Caki2 (cell line): ENCODE measurements at regions not wholly inside any gene's neighbourhood (a gene's known extent, or its start where the extent isn't known, plus 50 kb on each side); places are given as distances from the start of the nearest gene placed in this dataset.
"Not testable (repeated sequence)": the region's sequence is repeated elsewhere in the genome, so short reads cannot be mapped to it uniquely, and the experiment has no call there.

Experiments
- DNase-seq: peaks from one replicate; pipeline ENCODE4 v3.0.0-alpha.2; 2015; ENCODE audit warnings: low read depth
- in situ Hi-C: cut with HindIII; loops from 2 replicates; pipeline ENCODE4 v1.10.0; 2016; ENCODE audit warnings: low sequenced_read_pairs, low pct_unique_long_range_greater_than_20kb, mixed read lengths

DNA sequence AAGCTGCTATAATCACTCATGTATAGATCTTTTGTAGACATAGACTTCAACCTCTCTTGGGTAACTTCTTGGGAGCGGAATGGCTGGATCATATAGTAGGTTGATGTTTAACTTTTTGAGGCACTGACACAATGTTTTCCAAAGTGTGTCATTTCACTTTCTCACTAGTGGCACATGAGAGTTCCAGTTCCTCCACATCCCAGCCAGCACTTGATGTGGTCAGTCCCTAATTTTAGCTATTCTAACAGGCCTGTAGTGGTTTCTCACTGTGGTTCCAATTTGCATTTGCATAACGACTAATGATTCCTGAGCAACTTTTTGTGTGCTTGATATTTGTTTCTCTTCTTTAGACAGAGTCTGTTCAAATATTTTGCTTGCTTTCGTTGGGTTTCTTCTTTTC lies 221.3 kb downstream of the DLL1 start:
- in situ Hi-C loops: no loop called here

DNA sequence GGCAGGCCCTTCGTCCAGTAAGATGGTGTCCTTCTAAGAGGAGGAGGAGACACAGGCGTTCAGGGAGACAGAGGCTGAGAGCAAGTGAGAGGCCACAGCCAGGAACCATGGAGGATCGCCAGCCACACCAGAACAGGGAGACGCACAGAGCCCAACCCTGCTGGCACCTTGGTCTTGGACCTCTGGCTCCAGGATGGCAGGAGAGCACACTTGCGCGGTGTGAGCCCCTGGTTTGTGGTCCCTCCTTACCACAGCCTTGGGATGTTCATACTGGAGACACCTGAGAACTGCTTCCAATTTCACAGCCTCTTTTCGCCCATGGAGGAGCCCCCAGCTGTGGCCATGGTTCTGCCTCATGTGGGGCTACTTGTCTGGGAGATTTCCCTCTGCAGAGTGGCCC lies 222.4 kb downstream of the DLL1 start:
- no peak for DNase-seq
- in situ Hi-C loops: no loop called here

More for the DNA sequence above, 221.3 kb downstream of the DLL1 start:
- no peak for DNase-seq

DNA sequence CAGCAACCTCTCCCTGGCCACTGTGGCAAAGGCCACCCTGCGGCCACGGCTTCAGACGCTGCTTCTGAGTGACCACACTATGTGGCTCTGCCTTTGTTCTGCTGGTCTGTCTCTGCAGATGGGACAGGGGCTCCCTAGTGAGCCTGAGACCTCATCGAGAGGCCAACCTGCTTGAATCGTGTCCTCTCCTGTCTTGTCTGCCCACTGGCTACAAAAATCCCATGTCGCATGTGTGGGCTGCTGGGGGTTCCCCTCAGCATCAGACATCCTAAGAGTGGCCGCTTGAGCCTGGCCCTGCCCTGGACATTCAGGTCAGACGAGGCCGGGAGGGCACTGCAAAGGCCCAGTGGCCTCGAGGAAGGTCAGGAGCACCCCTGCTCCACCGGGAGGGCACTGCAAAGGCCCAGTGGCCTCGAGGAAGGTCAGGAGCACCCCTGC lies 222.9 kb downstream of the DLL1 start:
- DNase-seq: no peak
- in situ Hi-C loops: no loop called here

DNA sequence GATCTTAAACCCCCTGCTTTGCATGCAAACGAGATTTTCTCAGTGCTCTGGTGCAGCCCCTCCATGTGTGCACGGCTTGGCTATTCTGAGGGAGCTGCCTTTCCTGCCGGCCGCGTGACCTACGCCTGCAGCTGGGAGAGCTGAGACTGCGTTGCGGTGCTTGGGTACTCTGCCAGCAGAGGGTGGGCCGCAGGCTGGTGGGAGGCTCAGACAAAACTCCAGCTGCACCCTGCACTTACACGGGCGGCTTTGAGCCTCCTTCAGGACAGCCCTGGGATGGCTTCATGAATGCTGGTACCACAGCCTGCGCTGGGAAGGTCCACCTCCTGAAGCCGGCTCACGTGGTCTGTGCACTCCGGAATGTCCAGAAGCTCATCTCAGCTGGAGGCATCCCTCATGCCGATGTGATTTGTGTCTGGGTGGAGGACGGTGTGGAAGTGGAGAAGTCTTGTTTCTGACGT lies 223.7 kb downstream of the DLL1 start:
- in situ Hi-C loops: no loop called here
- DNase-seq: no peak

DNA sequence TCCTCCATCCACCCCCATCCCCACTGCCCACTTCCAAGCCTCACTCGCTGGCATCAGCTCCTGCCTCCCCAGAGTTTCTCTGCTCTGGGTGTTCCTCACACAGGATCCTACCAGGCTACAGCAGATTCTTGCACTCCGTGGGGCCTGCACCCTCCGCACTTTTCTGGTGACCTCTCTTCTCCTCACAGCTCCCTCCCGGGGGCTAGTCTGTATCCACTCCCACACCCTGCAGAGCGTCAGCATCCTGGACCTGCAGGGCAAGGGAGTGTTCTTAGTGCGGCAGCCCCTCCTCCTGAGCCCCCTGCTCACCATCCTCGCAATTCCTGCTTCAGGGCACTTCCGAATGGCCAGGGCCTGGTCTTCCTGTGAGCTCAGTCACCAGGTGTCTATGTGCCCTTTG lies 224.2 kb downstream of the DLL1 start:
- in situ Hi-C loops: no loop called here

DNA sequence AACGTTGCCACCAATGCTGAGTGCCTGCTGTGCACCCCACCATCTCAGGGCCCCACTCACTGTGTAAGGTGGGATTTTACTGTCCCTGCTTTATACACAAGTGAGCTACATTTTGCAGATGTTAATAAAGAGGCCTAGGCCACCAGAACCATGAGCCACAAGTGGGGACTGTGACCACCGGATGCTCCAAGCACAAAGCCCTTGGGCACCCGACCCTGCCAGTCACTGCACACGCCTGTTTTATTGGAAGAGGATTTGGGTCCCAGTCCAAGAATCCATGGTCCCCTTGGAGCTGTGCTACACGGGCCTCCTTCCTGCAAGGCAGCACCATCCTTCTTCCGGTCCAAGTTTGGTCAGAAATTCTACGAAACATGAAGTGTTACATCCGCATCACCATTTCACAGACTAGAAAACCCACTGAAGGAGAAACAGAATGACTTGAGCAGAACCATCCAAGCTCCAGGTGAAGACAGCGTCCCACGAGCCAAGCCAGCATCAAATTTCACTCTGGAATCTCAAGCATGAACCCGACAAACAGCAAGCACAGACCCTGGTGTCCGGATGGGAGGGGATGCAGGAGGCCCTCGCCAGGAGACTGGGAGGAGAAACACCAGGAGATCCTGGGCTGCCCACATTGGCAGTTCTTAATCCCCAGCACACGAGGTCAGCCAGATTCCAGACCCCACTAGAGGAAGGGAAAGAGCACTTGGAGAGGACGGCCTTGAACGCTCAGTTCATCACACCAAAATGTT lies 226.9 kb downstream of the DLL1 start:
- in situ Hi-C loops: no loop called here
- DNase-seq: no peak

More for the DNA sequence above, 224.2 kb downstream of the DLL1 start:
- no peak for DNase-seq

DNA sequence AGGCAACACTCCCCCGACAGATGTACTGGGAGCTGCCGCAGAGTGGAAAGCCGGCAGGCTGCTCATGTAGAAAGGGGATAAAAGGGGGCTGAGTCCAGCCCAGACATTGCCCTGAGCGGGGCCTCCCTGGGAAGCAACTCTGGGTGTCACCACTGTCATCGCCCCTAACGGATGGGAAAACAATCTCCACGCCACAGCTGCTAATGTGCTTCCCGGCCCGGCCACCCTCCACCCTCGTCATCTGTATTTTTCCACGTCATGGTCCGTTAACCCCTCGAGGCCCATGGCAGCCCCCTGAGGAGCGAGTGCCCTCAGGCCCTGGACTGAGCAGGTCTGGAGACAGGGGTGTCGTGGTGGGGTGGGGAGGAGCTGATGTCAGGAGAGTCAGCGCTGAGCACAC lies 227.4 kb downstream of the DLL1 start:
- in situ Hi-C loops: no loop called here
- DNase-seq: no peak

DNA sequence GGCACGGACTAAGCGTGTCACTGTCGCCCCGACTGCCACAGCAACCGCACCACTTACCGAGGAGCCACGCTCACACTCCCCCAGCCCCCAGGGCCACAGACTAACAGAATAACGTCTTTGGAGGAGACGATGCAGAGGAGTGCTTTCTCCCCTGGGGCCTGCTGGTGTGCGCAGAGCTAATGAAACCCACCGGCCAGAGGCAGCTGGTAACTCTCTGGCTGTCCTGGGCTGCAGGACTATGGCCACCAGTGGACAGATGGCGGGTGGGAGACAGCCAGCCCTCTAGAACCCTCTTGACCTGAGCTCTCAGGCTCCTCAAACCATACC lies 228.0 kb downstream of the DLL1 start:
- DNase-seq: no peak
- in situ Hi-C loops: no loop called here

DNA sequence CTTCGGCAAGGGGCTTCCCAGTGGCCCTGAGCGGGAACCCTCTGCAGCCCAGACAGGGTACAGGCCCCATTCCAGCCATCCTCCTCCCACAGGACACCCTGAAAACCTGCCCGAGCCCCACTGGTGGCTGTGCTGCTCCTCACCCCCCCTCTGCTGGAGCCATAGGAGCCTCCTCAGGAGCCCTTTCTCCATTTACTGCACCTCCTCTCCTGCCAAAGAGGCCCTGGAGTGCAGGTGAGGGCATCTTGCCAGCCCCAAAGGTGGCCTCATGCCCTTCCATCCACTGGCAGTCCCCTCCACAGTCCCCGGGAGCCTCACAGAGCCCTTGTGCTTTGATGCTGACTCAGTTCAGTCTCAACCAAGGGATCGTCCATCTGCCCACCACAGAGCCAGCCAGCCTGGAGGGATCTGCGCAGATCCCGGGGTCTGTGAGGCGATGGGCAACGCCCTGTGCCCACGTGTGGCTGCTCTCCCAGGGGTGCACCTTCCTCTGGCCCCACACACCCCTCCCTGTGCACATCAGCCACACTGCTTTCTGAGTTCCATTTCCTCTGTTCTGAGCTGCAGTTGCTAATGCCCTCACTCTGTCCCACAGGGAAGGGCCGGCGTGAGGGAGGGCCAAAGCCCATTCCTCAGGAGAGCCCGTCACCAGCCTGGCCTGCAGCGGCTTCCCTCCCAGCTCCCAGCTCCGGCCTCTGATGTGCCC lies 228.5 kb downstream of the DLL1 start:
- in situ Hi-C loops: no loop called here
- no peak for DNase-seq

DNA sequence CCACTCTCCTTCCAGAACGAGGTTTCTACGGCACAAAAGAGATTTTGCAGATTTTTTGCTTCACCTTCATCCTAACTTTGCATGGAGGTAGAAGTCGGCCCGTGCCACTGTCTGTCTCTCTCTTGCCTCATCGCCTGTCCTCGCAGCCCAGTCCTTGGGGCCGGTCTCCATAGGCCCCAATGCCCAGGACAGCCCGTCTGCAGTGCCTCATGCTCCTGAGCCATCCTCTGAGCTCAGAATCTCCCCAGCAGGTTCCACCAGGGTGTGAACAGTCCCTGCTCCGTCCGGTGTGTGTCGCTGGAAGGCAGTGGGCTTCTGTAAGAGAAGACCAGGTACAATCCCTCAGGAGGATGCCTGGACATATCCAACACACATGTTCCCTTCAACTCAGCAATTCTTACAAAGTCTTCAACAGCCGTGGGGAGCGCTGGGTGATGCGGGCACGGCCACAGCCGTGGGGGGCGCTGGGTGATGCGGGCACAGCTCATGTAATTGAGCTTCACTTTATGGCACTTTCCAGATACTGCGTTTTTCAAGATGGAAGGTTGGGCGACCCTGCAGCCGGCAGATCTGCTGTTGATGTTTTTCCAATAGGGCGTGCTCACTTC lies 231.9 kb downstream of the DLL1 start:
- DNase-seq: no peak
- in situ Hi-C loops: no loop called here

DNA sequence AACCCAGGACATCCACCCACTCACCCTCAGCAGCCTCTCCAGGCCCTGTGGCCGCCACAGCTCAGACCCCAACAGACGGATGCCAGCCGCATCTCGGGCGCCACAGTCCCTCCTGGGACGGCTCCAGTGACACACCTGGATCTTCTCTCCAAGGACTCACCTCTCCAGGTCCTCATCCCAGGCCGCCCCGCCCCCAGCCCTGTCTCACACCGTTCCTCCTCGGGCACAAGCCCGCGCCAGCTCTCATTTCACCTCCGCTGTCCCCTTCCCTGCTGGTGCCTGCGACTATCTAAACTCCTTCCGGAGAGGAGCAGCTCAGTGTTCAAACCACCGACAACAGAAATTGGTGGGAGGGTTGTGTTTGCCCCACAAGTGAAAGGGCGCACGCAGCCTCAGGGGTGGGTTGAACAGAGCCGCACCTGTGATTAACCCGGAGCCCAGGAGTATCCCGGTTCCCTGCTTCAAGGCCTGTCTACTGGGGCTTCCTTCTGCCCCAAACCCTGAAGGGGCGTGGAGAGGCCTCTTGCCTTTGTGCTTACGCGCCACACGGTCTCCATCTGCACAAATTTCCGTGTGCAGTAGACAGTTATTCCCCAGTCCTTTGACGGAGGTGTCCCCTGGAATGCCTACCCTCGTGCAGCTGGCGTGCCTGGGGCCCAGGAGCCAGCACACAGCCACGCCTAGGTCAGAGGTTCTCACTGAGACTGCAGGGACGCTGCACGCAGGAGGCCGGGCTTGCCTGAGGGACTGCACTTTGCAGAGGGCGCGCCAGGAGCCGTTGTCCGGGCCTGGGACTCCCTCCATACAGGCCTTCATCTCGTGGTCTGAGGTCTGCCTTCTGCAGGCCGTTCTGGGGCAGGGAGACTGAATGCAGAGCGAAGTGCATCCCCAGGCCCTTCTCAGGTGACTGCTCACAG lies 232.7 kb downstream of the DLL1 start:
- no peak for DNase-seq
- in situ Hi-C loops: no loop called here

DNA sequence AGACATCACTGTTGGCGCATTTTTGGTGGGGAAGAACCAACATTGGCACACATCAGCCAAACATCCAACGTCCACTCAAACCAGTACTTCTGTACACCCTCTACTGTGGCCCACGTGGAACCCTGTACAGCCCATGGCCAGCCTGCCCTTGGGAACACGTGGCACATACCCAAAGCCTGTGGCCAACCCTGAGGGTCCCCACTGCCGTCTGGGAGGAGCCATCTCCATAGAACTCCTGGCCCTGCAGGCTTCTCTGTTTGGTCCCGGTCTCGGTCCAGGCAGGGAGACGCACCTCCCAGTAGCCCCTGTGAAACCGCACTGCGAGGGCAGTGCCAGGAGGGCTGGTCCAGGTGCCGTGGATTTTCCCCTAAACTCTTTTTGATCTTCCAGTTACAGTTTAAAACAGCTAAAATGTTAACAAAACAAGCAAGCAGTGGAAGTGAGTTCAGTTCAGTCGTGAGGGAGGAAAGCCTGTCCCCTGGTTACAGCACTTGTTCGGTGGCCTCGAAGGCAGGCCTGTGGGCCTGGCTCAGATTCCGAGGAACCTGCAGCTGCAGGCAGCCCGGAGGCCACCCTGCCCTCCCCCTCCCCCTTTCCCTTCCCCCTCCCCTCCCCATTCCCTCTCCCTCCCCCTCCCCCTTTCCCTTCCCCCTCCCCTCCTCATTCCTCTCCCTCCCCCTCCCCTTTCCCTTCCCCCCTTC lies 233.7 kb downstream of the DLL1 start:
- DNase-seq: no peak
- in situ Hi-C loops: no loop called here

DNA sequence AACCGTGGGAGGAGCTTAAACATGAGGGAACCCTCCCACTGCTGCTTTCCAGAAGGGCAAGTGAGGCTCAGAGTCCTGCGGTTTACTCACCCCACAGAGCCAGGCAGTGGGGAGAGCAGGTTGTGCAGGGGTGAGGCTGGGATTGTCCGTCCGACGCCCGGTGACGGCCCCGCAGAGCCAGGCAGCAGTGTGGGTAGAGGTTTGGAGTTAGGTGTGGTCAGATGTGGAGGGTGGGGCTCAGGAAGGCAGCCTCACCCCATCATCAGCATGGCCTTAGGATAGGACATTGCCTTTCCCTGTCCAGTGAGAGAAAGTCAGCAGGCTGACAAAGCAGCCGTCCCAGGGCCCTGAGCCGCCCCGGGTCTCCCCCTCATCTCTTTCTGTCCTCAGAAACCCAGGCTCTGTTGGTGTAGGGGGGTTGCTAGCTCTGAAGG lies 234.6 kb downstream of the DLL1 start:
- in situ Hi-C loops: no loop called here
- no peak for DNase-seq

DNA sequence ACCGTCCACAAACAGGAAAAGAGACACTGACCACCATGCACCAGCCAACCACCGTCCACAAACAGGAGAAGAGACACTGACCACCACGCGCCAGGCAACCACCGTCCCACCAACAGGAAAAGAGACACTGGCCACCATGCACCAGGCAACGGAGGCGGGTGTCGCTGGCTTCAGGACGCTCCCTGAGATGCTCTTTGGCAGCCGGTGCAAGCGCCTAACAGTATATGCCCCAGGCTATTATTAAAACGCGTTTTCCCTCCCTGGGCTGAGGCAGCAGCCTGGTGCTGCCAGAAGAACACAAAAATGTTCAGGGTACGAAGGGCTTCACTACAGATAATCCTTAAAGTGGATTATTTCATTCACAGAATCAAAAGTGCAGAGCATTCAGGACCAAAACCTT lies 235.1 kb downstream of the DLL1 start:
- DNase-seq, in situ Hi-C loops: not testable (repeated sequence)

DNA sequence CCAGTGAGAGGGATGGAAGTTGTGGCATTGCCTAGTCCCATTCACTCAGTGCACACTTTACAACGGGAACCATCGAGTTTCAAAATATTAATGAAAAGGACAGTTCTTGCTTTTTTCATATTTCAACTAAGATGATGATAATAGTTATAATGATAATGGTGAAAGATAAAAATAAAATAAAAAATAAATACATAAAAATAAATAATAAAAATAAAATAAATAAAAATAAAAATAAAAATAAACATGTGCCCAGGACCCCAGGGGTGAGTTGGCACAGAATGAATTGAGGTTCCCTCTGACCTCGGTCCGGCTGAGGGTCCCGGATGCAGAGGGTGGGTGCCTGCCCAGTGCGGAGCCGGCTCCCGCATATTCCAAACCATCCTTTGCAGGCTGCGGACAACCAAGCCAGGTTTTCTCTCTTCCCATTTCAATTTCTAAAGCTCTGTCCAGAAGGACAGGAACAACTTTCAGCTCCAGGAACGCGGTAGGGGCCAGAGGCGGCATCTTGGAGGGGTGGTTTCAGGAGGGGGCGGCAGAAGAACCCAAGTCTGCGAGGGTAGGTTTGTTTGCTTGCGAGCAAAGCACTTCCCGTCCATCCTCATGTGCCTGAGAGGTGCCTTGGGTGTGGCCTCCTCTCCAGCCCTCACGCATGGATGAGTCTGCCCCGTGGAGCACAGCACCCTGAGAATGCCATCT lies 236.8 kb downstream of the DLL1 start:
- DNase-seq: no peak

DNA sequence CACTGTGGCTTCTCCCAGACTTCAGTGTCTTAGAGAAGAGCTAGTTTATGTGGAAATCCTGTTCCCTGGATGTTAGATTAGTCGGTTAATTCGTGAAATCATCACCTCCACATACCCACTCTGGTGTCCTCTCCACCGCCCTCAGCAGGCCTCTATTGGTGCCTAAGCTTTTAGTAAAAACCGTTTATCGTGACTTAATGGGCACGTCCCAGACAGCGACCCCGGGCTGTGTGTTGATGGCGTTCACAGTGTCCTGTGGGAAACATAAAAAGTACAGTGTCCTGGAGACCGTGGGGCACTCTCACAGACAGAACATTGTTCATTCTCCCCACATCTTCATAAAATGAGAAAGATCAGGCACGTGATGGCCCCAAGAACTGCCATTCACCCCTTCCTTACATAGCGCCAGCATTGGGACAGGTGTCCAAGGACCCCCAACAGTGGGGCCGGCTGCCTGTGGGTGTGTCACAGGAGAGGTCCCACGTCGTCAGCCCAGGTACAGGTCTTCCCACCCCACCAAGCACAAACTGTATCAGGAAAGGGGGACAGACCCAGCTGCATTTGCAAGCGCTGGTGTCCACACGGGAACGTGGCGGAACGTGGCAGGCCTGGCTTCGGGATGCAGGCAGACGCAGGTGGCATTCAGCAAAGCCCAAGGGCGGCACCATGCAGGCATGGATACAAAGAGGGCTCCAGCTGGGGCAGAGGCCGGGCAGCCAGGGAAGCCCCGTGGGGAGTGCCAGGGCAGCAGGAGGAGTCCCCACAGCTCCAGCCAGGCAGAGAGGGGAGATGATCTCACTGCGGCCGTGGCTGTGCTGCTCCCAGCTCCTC lies 237.7 kb downstream of the DLL1 start:
- no peak for DNase-seq
- in situ Hi-C loops: no loop called here

More for the DNA sequence above, 236.8 kb downstream of the DLL1 start:
- in situ Hi-C loops: no loop called here
